Neuronal stem cell (in vitro differentiated cells): ENCODE measurements at regions not wholly inside any gene's neighbourhood (a gene's known extent, or its start where the extent isn't known, plus 50 kb on each side); places are given as distances from the start of the nearest gene placed in this dataset.

Source experiments
- DNase-seq: peaks from one replicate; pipeline ENCODE4 v3.0.0-alpha.2; 2013; ENCODE audit warnings: low spot score
- H2AFZ ChIP-seq: one replicate; pipeline ENCODE4 v1.6.1; 2013; ENCODE audit warnings: mild to moderate bottlenecking, low read length, inconsistent platforms
- H2AK5ac ChIP-seq: 2 replicates; pipeline ENCODE4 v1.6.1; 2013; ENCODE audit warnings: low read depth, mild to moderate bottlenecking, inconsistent platforms, low read length, moderate library complexity, mixed read lengths
- H2BK120ac ChIP-seq: 2 replicates; pipeline ENCODE4 v1.6.1; 2013; ENCODE audit warnings: low read depth, mild to moderate bottlenecking, inconsistent platforms, low read length, moderate library complexity, mixed read lengths
- H2BK12ac ChIP-seq: one replicate; pipeline ENCODE4 v1.6.1; 2013; ENCODE audit warnings: low read length, inconsistent platforms
- H2BK15ac ChIP-seq: 2 replicates; pipeline ENCODE4 v1.6.1; 2013; ENCODE audit warnings: mild to moderate bottlenecking, low read length, inconsistent platforms, mixed read lengths
- H2BK5ac ChIP-seq: one replicate; pipeline ENCODE4 v1.6.1; 2013; ENCODE audit warnings: inconsistent platforms, mild to moderate bottlenecking, low read length, moderate library complexity
- H3K14ac ChIP-seq: one replicate; pipeline ENCODE4 v1.6.1; 2013; ENCODE audit warnings: low read length, inconsistent platforms
- H3K18ac ChIP-seq: 2 replicates; pipeline ENCODE4 v1.6.1; 2013; ENCODE audit warnings: low read length, inconsistent platforms
- H3K23ac ChIP-seq: 2 replicates; pipeline ENCODE4 v1.6.1; 2013; ENCODE audit warnings: low read depth, mild to moderate bottlenecking, mixed read lengths, low read length, inconsistent platforms; ENCODE audit not compliant: poor library complexity
- H3K27ac ChIP-seq: replicated peaks from 3 replicates; pipeline ENCODE4 v1.5.1; 2013; ENCODE audit warnings: low read length, inconsistent platforms
- H3K27me3 ChIP-seq, 3 experiments: 2 replicates each; pipeline ENCODE4 v1.6.1; 2013; ENCODE audit warnings: low read length in 3 of 3, mild to moderate bottlenecking in 2 of 3, inconsistent platforms in 1 of 3, low read depth in 1 of 3, mixed read lengths in 1 of 3, moderate library complexity in 1 of 3; ENCODE audit not compliant: control insufficient read depth in 3 of 3, insufficient read depth in 3 of 3
- H3K36me3 ChIP-seq, 2 donors: replicated peaks in 1 of 2; 2 replicates each; pipeline ENCODE4 v1.6.1; 2013; ENCODE audit warnings: low read length in 2 of 2; ENCODE audit not compliant: control insufficient read depth in 2 of 2, insufficient read depth in 2 of 2
- H3K4ac ChIP-seq: 2 replicates; pipeline ENCODE4 v1.6.1; 2013; ENCODE audit warnings: inconsistent platforms, mild to moderate bottlenecking, low read length, moderate library complexity
- H3K4me1 ChIP-seq, 2 donors: 1 replicate in 1 of 2; 2 replicates in 1 of 2; pipeline ENCODE4 v1.6.1; 2013; ENCODE audit warnings: low read length in 2 of 2, low read depth in 1 of 2; ENCODE audit not compliant: control insufficient read depth in 2 of 2, insufficient read depth in 1 of 2
- H3K4me2 ChIP-seq: one replicate; pipeline ENCODE4 v1.6.1; 2013; ENCODE audit warnings: mild to moderate bottlenecking, low read length, inconsistent platforms; ENCODE audit not compliant: insufficient read depth, poor library complexity, severe bottlenecking
- H3K4me3 ChIP-seq, 2 donors: 2 replicates each; pipeline ENCODE4 v1.5.1; 2013; ENCODE audit warnings: low read length in 2 of 2, mild to moderate bottlenecking in 2 of 2, inconsistent platforms in 1 of 2, moderate library complexity in 1 of 2
- H3K79me1 ChIP-seq: one replicate; pipeline ENCODE4 v1.6.1; 2013; ENCODE audit warnings: low read depth, mild to moderate bottlenecking, inconsistent platforms, low read length, moderate library complexity
- H3K9ac ChIP-seq: one replicate; pipeline ENCODE4 v1.6.1; 2013; ENCODE audit warnings: mild to moderate bottlenecking, low read depth, low read length, inconsistent platforms; ENCODE audit not compliant: poor library complexity
- H3K9me3 ChIP-seq, 2 donors: replicated peaks in 1 of 2; 2 replicates each; pipeline versions ENCODE3 to v1.6.1; 2013; ENCODE audit warnings: low read length in 2 of 2, mild to moderate bottlenecking in 2 of 2, inconsistent platforms in 1 of 2, low read depth in 1 of 2, mixed read lengths in 1 of 2, moderate library complexity in 1 of 2; ENCODE audit not compliant: control insufficient read depth in 2 of 2, insufficient read depth in 1 of 2
- H4K8ac ChIP-seq: one replicate; pipeline ENCODE4 v1.6.1; 2013; ENCODE audit warnings: low read depth, mild to moderate bottlenecking, inconsistent platforms, low read length, moderate library complexity
- H4K91ac ChIP-seq: one replicate; pipeline ENCODE4 v1.6.1; 2013; ENCODE audit warnings: low read length, low read depth, mild to moderate bottlenecking, inconsistent platforms; ENCODE audit not compliant: poor library complexity
- WGBS, 2 donors: extraction: QIAGEN DNeasy Blood & Tissue Kit; methylation state at CpG; one replicate each; pipeline ENCODE4 v1.1.7; 2013; ENCODE audit warnings: missing lambda C conversion rate in 2 of 2, mixed read lengths in 1 of 2; ENCODE audit not compliant: insufficient read length in 2 of 2, insufficient replicate concordance in 1 of 2; ENCODE audit errors: extremely low coverage in 2 of 2; 5-methylcytosine and 5-hydroxymethylcytosine counted together

GRCh38 chr17:51472670-51473205 is 212.4 kb downstream of the UTP18 start:
- Histone ChIP-seq H3K4me3 (no peak overlapping the region), H3K4me1 (no peaks in the 10 kb centered on the region), H2AK5ac (no peak overlapping the region), H3K18ac (no peak overlapping the region), H3K4ac (no peak overlapping the region), H2BK120ac (no peak overlapping the region), H3K9me3 (no peaks in the 10 kb centered on the region), H3K36me3 (no peaks in the 10 kb centered on the region), H3K9ac (no peak overlapping the region), H4K8ac (no peak overlapping the region), H3K23ac (no peak overlapping the region), H2AFZ (no peak overlapping the region), H2BK15ac (no peak overlapping the region), H3K4me2 (no peak overlapping the region), H4K91ac (no peak overlapping the region), H3K14ac (no peak overlapping the region), H2BK5ac (no peak overlapping the region), H3K27ac (no peak overlapping the region), H3K79me1 (no peaks in the 10 kb centered on the region), H3K27me3 (no peaks in the 10 kb centered on the region), H2BK12ac (no peak overlapping the region)
- no CpG with 5 or more reads among the region's 2 CpGs for WGBS, 2 donors
- no peak for DNase-seq

GRCh38 chr17:51474764-51475163 is 214.4 kb downstream of the UTP18 start:
- H3K4me3 ChIP-seq = no peak overlapping the region
- no peaks in the 10 kb centered on the region for H3K4me1 ChIP-seq
- no peak for DNase-seq
- no peak overlapping the region for H2BK12ac ChIP-seq
- H3K4me2 ChIP-seq = no peak overlapping the region
- H3K27me3 ChIP-seq = no peaks in the 10 kb centered on the region
- H2AFZ ChIP-seq = no peak overlapping the region
- H2BK120ac ChIP-seq = no peak overlapping the region
- no peak overlapping the region for H3K4ac ChIP-seq
- no peak overlapping the region for H3K9ac ChIP-seq
- no peak overlapping the region for H3K23ac ChIP-seq
- no peak overlapping the region for H2AK5ac ChIP-seq
- H2BK15ac ChIP-seq = no peak overlapping the region
- H3K14ac ChIP-seq = no peak overlapping the region
- H3K36me3 ChIP-seq = no peaks in the 10 kb centered on the region
- no peak overlapping the region for H3K18ac ChIP-seq
- no peak overlapping the region for H4K8ac ChIP-seq
- no peaks in the 10 kb centered on the region for H3K9me3 ChIP-seq
- H2BK5ac ChIP-seq = no peak overlapping the region
- H3K27ac ChIP-seq = no peak overlapping the region
- no peaks in the 10 kb centered on the region for H3K79me1 ChIP-seq
- WGBS, 2 donors = no CpG with 5 or more reads among the region's 4 CpGs
- no peak overlapping the region for H4K91ac ChIP-seq

GRCh38 chr17:51475730-51476129 is 215.4 kb downstream of the UTP18 start:
- H3K79me1 ChIP-seq = no peaks in the 10 kb centered on the region
- H2BK5ac ChIP-seq = no peak overlapping the region
- WGBS, 2 donors = no CpG with 5 or more reads among the region's 5 CpGs
- no peak overlapping the region for H2AK5ac ChIP-seq
- no peaks in the 10 kb centered on the region for H3K4me1 ChIP-seq
- no peak overlapping the region for H3K4me3 ChIP-seq
- no peak overlapping the region for H4K91ac ChIP-seq
- H3K4ac ChIP-seq = no peak overlapping the region
- H3K27ac ChIP-seq = no peak overlapping the region
- H3K9ac ChIP-seq = no peak overlapping the region
- no peaks in the 10 kb centered on the region for H3K36me3 ChIP-seq
- no peak overlapping the region for H4K8ac ChIP-seq
- no peak overlapping the region for H3K14ac ChIP-seq
- H3K18ac ChIP-seq = no peak overlapping the region
- H2AFZ ChIP-seq = no peak overlapping the region
- no peak overlapping the region for H2BK12ac ChIP-seq
- H2BK120ac ChIP-seq = no peak overlapping the region
- no peak overlapping the region for H3K23ac ChIP-seq
- H3K27me3 ChIP-seq = no peaks in the 10 kb centered on the region
- no peaks in the 10 kb centered on the region for H3K9me3 ChIP-seq
- no peak overlapping the region for H3K4me2 ChIP-seq
- no peak overlapping the region for H2BK15ac ChIP-seq
- DNase-seq = no peak

GRCh38 chr17:51479303-51479702 is 219.0 kb downstream of the UTP18 start:
- Histone ChIP-seq H3K14ac (no peak overlapping the region), H3K23ac (no peak overlapping the region), H3K27ac (no peak overlapping the region), H3K4ac (no peak overlapping the region), H3K79me1 (no peaks in the 10 kb centered on the region), H3K4me2 (no peak overlapping the region), H2BK15ac (no peak overlapping the region), H3K27me3 (no peaks in the 10 kb centered on the region), H3K36me3 (no peaks in the 10 kb centered on the region), H4K91ac (no peak overlapping the region), H3K9me3 (peaks cover 0 to 3% of the 10 kb centered on the region in 2 donors), H2BK12ac (no peak overlapping the region), H2BK120ac (no peak overlapping the region), H3K18ac (no peak overlapping the region), H2BK5ac (no peak overlapping the region), H2AFZ (no peak overlapping the region), H3K4me1 (no peaks in the 10 kb centered on the region), H2AK5ac (no peak overlapping the region), H3K9ac (no peak overlapping the region), H4K8ac (no peak overlapping the region), H3K4me3 (no peak overlapping the region)
- DNase-seq = no peak
- no CpG with 5 or more reads among the region's 4 CpGs for WGBS, 2 donors
